ENCODE measurements at regions not wholly inside any gene's neighbourhood (a gene's known extent, or its start where the extent isn't known, plus 50 kb on each side); places are given as distances from the start of the nearest gene placed in this dataset.

DNA sequence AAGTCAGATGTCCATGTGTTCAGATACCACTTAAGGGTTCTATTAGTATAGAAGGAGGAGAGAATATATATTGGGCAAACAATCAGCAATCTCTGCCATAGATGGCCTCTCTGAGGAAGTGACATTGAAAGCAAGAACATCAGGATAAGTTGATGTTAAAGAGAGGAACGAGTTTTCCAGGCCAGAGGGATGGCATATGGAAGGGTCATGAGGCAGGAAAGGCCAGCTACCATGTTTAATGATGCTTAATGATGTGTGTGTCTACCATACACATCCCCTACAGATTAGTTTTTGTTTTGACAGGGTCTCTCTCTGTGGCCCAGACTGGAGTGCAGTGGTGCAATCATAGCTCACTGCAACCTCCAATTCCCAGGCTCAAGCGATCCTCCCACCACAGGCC, 63.0 kb downstream of the PTTG1 start:
- no peaks in the 10 kb centered on the region for H3K36me3 ChIP-seq (ENCODE audit: control insufficient read depth, insufficient read depth, low read length)
- H3K14ac ChIP-seq (replicated peaks; ENCODE audit: low read depth, low read length): no peak overlapping the region
- intact Hi-C loops (cut with micrococcal nuclease): no loop called here
- no peak overlapping the region for H3K4me3 ChIP-seq (ENCODE audit: insufficient read depth, low read depth, low read length)
- H4K5ac ChIP-seq (ENCODE audit: low read depth, low read length): no peak overlapping the region
- ChIA-PET POLR2A (ENCODE audit: unreplicated experiment) (no interaction called here), CTCF (no interaction called here)
- H3K4me1 ChIP-seq (ENCODE audit: control insufficient read depth, insufficient read depth, low read length): peaks cover 2% of the 10 kb centered on the region; the same call in 1 of the 2 replicates
- no peak overlapping the region for H2BK5ac ChIP-seq (ENCODE audit: low read depth, low read length, poor library complexity, severe bottlenecking)
- no peak overlapping the region for H4K91ac ChIP-seq (ENCODE audit: insufficient read depth, low read depth, low read length)
- no CpG with 5 or more reads among the region's 2 CpGs for WGBS, 2 experiments (ENCODE audit: extremely low coverage in 2 of 2, insufficient read length in 1 of 2)
- no peak overlapping the region for H3K23ac ChIP-seq (ENCODE audit: low read depth, low read length)
- no peak overlapping the region for H2AK5ac ChIP-seq (ENCODE audit: low read depth, low read length)
- H3K18ac ChIP-seq (ENCODE audit: low read depth, low read length): no peak overlapping the region
- H3K4me2 ChIP-seq (ENCODE audit: low read depth, low read length): no peak overlapping the region
- no peak overlapping the region for H3K9ac ChIP-seq (ENCODE audit: low read depth, low read length)
- no peak overlapping the region for H2BK20ac ChIP-seq (ENCODE audit: low read depth, low read length)
- H2AFZ ChIP-seq (replicated peaks; ENCODE audit: low read length, poor library complexity): no peak overlapping the region
- no peak overlapping the region for H3K4ac ChIP-seq (ENCODE audit: low read depth, low read length)
- no peak for TF ChIP-seq RAD21 (IDR thresholded peaks at IDR 0.05; ENCODE audit: low read length)
- TF ChIP-seq RCOR1 (IDR thresholded peaks at IDR 0.05; ENCODE audit: insufficient replicate concordance, low read length): no peak
- no peak for TF ChIP-seq BHLHE40 (IDR thresholded peaks at IDR 0.05; ENCODE audit: low read depth, low read length)
- no peak for TF ChIP-seq MXI1 (IDR thresholded peaks at IDR 0.05; ENCODE audit: borderline replicate concordance, low read depth, low read length)
- no peak for TF ChIP-seq CHD1 (IDR thresholded peaks at IDR 0.05; ENCODE audit: low read depth, low read length)
- TF ChIP-seq CEBPB (IDR thresholded peaks at IDR 0.05; ENCODE audit: low read depth, low read length): no peak
- TF ChIP-seq, protein P1, sequence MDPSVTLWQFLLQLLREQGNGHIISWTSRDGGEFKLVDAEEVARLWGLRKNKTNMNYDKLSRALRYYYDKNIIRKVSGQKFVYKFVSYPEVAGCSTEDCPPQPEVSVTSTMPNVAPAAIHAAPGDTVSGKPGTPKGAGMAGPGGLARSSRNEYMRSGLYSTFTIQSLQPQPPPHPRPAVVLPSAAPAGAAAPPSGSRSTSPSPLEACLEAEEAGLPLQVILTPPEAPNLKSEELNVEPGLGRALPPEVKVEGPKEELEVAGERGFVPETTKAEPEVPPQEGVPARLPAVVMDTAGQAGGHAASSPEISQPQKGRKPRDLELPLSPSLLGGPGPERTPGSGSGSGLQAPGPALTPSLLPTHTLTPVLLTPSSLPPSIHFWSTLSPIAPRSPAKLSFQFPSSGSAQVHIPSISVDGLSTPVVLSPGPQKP (IDR thresholded peaks at IDR 0.05; ENCODE audit: borderline replicate concordance, low read depth, low read length): no peak
- TF ChIP-seq RFX5 (IDR thresholded peaks at IDR 0.05; ENCODE audit: low read depth, low read length): no peak
- no peak for TF ChIP-seq FOS (IDR thresholded peaks at IDR 0.05; ENCODE audit: low read depth, low read length)
- no peak for TF ChIP-seq POLR2A (IDR thresholded peaks at IDR 0.05; ENCODE audit: low read depth, low read length)
- TF ChIP-seq, protein P2, sequence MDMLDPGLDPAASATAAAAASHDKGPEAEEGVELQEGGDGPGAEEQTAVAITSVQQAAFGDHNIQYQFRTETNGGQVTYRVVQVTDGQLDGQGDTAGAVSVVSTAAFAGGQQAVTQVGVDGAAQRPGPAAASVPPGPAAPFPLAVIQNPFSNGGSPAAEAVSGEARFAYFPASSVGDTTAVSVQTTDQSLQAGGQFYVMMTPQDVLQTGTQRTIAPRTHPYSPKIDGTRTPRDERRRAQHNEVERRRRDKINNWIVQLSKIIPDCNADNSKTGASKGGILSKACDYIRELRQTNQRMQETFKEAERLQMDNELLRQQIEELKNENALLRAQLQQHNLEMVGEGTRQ (IDR thresholded peaks at IDR 0.05; ENCODE audit: low read depth, low read length): no peak
- TF ChIP-seq, protein P3, sequence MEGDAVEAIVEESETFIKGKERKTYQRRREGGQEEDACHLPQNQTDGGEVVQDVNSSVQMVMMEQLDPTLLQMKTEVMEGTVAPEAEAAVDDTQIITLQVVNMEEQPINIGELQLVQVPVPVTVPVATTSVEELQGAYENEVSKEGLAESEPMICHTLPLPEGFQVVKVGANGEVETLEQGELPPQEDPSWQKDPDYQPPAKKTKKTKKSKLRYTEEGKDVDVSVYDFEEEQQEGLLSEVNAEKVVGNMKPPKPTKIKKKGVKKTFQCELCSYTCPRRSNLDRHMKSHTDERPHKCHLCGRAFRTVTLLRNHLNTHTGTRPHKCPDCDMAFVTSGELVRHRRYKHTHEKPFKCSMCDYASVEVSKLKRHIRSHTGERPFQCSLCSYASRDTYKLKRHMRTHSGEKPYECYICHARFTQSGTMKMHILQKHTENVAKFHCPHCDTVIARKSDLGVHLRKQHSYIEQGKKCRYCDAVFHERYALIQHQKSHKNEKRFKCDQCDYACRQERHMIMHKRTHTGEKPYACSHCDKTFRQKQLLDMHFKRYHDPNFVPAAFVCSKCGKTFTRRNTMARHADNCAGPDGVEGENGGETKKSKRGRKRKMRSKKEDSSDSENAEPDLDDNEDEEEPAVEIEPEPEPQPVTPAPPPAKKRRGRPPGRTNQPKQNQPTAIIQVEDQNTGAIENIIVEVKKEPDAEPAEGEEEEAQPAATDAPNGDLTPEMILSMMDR (conservative IDR thresholded peaks at IDR 0.05; ENCODE audit: low read depth, low read length): no peak
- no peak for TF ChIP-seq MAZ (IDR thresholded peaks at IDR 0.05; ENCODE audit: borderline replicate concordance, low read depth, low read length)
- TF ChIP-seq MAFK (IDR thresholded peaks at IDR 0.05; ENCODE audit: low read depth, low read length): no peak
- TF ChIP-seq SMC3 (IDR thresholded peaks at IDR 0.05; ENCODE audit: low read depth, low read length): no peak
- TF ChIP-seq NFE2L2 (IDR thresholded peaks at IDR 0.05; ENCODE audit: low read depth, low read length): no peak
- no peak overlapping the region for H3K27ac ChIP-seq (ENCODE audit: insufficient read depth, low read length)
- H3K9me1 ChIP-seq (ENCODE audit: insufficient read depth, low read length): no peaks in the 10 kb centered on the region
- DNase-seq: no peak
- ATAC-seq (ENCODE audit: low read depth): no peak
- H3K27me3 ChIP-seq (ENCODE audit: control insufficient read depth, insufficient read depth, low read length): peaks cover 12% of the 10 kb centered on the region
- H3K56ac ChIP-seq (ENCODE audit: extremely low read depth, insufficient read depth, low read length): no peak overlapping the region
- BruUV-seq (replicated peaks): no TSS peak
- in situ Hi-C loops (cut with MboI; ENCODE audit: low sequenced_read_pairs): no loop called here
- no peaks in the 10 kb centered on the region for H4K20me1 ChIP-seq (ENCODE audit: insufficient read depth, low read length)
- no peaks in the 10 kb centered on the region for H3K9me3 ChIP-seq (ENCODE audit: control insufficient read depth, insufficient read depth, low read length)
- no peak overlapping the region for H2AK9ac ChIP-seq (replicated peaks; ENCODE audit: low read depth, low read length, poor library complexity)
- no peak overlapping the region for H2BK15ac ChIP-seq (ENCODE audit: low read depth, low read length)
- no peaks in the 10 kb centered on the region for H3K79me1 ChIP-seq (ENCODE audit: low read depth in 1 of 2, low read length in 2 of 2)
- no peak overlapping the region for H2BK120ac ChIP-seq (ENCODE audit: low read depth, low read length)
- dilution Hi-C loops (cut with HindIII; ENCODE audit: low sequenced_read_pairs, unreplicated experiment): no loop called here
- no peak overlapping the region for H4K8ac ChIP-seq (ENCODE audit: low read depth in 2 of 2, low read length in 2 of 2)

All from IMR-90 (cell line).